RPMI7951 (cell line): ENCODE measurements at regions not wholly inside any gene's neighbourhood (a gene's known extent, or its start where the extent isn't known, plus 50 kb on each side); places are given as distances from the start of the nearest gene placed in this dataset.
A peak's percentile ranks its signal among the peaks of the same experiment; 100 is the strongest.
"Not testable (repeated sequence)": the region's sequence is repeated elsewhere in the genome, so short reads cannot be mapped to it uniquely, and the experiment has no call there.

Experiments
- DNase-seq: peaks from one replicate; pipeline ENCODE4 v3.0.0-alpha.2; 2012; ENCODE audit warnings: low read depth

GRCh38 chr5:12883395-12883794 is 979.1 kb upstream of the CTNND2 start:
- no peak for DNase-seq

DNA sequence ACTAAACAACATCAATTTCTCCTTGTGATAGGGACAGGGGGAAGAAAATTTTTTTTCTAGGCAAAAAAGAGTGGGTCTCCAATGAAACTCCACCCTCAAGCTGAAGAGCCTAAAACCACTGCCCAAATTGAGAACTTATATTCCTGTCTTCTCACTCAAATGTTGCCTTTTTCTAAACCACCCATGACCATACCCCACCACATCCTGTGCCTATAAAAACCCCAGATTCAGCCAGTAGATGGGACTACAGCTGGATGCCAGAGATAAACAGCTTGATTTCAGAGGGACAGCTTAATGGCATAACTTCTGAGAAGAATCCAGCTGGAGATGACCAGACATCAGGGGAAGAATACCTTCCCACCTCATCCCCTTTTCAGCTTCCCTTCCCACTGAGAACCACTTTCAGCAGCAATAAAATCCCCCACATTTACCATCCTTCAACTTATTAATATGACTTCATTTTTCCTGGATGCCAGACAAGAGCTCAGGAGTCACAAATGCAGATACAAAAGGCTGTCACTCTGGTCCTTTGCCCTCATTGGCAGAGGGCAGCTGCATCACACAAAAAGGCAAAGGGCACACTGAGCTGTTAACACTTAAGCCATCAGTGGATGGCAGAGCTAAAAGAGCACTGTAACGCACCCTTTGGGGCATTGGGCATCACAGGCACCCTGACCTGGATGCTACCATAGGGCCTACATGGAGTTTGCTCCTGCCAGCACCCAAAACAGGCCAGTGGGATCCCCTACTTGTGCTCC is 972.5 kb upstream of the CTNND2 start:
- no peak for DNase-seq

DNA sequence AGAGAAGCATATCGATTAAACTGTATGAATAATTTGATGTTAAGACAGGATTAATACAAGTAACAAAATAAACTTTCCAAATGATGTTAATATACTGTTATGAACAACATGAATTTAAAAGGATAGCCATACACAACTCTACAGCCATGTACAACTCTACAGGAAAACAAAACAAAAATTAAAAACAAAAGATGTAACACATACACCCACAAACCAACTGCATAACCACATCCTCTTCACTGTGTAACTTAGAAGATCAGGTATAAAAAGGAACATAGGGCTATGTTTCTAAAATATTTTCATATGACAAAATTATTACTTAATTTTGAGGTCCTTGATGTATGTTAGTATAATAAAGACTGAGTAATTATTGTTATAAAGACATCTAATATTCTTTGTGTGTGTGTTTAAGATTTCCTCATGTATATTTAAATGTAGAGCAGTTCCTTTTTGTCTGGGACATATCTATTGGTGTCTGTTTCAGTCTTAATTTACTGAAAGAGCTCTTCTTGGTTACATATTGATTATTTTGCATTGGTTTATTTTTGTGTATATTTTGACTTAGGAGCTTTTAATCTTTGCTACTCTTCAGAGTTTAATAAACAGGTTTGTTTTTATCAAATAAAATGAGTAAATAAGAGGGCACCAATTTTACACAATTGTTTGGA is 966.8 kb upstream of the CTNND2 start:
- DNase-seq = no peak

DNA sequence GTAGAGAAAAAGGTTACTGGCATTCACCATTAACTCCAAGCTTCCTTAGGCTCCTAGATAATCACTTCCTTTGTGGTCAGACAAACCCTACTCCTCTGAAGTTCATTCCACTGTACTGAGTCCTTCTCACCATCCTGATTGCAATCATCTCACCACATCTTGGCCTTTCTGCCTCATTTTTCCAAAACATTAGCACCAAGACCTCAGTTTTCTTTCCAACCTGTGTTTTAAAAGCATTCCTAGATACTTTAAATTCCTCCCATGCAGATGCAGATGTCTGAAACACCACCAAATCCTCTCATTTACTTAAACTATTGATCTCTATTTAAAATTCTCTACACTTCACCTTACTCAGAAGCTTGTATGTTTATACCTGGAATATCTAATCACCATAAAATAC is 961.3 kb upstream of the CTNND2 start:
- peak; percentile 22 for DNase-seq

DNA sequence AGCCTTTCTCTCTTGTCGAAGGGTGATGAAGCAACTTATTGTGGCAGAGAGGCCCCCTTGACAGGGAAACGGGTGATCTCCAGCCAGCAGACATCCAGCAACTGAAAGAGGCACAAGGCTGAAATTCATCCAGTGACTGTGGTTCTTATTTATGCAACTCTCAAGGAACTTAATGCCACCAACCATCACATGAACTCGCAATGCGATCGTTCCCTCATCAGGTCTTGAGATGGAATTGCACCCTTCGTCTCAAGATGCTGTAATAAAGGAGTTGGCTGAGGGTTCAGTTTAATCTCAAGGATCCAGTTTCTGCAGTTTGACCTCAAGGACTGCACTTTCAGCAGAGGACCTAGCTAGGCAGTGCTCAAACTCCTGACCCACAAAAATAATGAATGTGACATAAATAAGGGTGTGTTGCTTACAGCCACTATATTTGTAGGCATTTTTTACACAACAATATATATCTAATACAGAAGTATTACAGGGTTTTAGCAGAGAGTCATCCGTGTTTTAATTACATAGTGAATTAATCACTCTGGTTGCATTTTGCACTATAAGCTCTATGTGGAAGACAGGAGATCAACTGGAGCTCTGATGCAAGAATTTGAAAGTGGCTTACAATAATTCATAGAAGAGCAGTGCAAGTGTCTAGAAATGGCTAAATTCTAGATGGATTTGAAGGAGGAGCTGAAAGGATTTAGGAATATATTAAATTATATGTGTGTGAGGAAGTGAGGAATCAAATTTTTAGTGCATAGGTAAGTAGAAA is 957.8 kb upstream of the CTNND2 start:
- no peak for DNase-seq

DNA sequence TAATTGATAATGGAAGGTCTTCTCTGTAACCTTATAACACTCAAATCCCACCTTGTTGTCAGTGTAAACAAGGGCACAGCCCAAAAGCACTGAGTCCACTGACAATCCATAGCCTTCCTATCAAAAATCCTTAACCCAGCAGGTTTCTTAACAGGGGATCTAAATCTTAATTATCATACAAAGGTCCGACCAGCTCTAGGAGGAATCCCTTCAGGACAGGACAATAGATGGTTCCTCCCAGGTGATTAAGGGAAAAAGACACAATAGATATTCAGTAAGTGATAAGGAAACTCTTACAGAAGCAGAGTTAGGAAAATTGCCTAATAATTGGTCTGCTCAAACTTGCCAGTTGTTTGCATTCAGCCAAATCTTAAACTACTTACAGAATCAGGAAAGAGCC is 951.9 kb upstream of the CTNND2 start:
- not testable (repeated sequence) for DNase-seq

- DNase-seq = no peak
These were observed 950.1 kb upstream of the CTNND2 start for GRCh38 chr5:12854386-12854785.

GRCh38 chr5:12851761-12852160 is 947.5 kb upstream of the CTNND2 start:
- DNase-seq = no peak

DNA sequence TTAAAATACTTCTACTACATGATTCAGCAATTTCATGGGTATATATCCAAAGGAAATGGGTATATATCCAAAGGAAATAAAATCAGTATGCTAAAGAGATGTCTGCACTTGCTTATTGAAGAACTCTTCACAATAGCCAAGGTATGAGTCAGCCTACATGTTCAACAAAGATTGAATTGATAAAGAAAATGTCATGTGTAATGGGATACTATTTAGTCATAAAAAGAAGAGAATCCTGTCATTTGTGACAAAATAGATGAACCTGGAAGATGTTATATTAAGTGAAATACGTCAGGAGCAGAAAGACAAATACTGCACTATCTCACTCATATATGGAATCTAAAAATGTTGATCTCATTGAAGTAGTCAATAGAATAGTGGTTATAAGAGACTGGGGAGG is 944.5 kb upstream of the CTNND2 start:
- DNase-seq = no peak

DNA sequence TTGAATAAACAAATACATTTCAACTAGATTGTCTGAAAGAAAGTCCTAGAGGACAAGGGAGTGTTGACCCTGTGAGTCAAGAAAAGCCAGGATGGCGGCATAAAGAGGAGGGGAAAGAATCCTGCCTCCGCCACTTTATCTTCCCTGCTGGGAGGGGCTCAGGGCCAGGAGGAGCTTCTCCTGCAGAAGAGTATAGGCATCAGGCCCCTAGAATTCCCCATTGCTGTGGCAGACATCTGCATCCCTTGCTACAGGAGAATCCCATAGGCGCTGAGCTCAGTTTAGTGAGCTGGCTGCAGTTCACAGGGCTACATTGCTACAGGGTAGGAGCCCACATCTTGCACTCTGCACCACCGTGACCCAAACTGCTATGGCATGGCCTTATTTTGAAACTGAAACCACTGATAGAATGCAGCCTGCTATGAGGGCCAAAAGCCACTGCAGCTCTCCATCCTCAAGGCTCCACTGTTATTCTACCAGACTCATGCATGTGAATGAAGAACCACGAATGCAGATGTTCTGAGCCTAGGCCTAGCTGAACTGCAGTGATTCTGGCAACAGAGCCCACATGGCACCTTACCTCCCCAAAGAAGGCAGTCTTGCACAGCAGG is 941.4 kb upstream of the CTNND2 start:
- no peak for DNase-seq

DNA sequence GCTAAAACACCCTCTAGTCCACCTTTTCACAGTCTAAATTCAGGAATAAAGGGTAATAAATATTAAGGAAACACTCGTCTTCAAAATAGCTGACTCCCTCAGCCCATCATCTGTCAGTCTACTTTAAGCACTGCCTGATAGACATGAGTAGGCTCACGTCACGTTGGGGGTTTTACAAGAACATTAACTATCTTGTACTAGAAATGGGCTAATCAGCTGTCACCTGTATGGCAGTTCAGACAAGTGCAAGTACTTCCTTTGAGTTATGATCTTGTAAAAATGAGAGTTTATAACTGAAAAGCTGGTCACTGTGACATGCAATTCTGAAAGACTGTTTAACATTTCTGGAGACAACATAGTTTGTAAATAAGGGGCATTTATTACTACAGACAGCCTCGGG is 936.7 kb upstream of the CTNND2 start:
- DNase-seq = no peak

GRCh38 chr5:12837592-12837991 is 933.3 kb upstream of the CTNND2 start:
- no peak for DNase-seq

DNA sequence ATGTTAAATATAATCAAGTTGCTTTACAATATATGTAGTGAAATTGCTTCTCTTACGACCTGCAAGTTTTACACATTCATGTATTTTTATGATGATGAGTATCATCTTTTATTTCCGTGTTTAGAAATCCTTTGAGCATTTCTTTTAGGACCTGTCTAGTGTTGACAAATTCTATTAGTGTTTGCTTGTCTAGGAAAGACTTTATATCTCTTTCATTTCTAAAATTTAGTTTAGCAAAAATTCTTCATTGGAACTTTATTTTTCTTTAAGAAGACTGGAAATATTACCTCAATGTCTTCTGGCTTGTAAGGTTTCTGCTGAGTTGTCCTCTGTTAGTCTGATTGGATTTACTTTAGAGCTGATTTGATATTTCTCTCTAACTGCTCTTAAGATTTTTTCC is 920.9 kb upstream of the CTNND2 start:
- DNase-seq = no peak

DNA sequence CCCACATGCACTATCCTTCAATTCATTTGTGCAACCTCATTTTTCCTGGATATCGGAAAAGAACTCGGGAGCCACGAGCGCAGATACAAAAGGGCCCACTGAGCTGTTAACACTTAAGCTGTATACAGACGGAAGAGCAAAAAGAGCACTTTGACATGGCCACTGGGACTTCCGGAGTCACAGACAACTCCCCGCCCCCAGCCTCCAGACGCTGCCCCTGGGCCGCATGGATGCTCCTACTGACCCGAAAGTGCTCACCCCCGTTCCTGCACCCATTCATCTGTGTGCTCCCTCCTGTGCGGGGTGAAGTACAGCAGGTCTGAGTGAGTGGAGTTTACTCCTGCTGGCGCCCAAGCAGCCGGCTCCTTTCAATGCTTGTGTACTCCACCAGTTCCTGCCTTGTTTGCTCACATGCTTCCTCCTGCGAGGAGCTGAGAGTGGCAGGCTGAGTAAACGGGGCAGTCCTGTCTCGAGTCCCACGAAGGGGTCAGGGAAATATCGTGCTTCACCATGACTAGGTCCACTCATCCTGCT is 901.0 kb upstream of the CTNND2 start:
- no peak for DNase-seq

GRCh38 chr5:12799165-12799564 is 894.9 kb upstream of the CTNND2 start:
- no peak for DNase-seq

- no peak for DNase-seq
These were observed 891.1 kb upstream of the CTNND2 start for GRCh38 chr5:12795333-12795663.

- DNase-seq = no peak
These were observed 890.5 kb upstream of the CTNND2 start for GRCh38 chr5:12794476-12795332.

DNA sequence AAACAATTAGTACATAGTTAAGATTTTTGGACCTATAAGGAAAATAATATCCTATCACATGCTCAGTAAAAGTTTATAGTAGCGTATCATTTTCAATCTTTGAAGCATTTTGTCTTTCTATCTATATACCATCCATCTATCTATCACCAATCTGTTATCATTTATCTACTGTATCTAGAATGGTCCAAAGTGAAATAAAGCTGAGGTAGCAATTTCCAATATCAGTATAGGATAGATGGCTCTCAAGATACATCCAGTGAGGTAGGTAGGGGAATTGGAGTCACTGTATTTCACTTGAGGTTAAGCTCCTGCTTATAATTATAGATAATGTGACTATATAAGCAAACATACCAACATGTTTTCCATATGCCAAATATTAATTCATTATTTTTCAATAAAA is 889.1 kb upstream of the CTNND2 start:
- DNase-seq = no peak

DNA sequence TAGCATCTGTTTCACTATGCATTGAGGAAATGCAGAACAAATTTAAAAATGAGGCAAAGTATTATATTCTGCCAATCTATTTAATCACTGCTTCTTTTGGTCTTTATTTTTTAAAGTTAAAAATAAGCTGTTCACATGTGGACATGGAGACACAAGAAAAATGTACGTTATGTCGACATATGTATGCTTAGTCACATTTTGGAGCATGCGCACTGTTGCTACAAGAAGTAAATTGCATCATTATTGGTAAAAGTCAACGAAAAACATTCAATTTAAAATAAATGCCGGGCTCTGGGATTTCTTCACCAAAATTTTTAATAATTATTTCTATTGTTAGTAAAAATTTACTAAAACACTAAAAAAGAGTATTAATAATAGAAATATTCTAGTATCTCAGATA is 876.3 kb upstream of the CTNND2 start:
- no peak for DNase-seq

DNA sequence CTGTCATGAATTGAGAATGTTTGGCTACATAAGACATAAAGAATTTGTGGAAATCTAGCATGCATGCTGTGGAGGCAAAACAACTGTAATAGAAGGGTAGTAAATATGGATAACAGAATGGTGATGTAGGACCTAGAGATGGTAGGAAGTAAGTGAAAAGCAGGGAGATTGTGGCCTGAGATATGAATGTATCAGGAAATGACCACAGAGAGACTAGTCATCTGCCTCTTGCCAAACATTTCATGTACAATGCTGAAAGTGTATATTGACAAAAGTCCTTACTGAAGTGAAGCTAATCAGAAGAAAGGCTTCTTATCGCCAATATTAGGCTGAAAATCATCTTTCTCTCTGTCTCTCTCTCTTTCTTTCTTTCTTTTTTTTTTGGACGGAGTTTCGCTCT is 873.1 kb upstream of the CTNND2 start:
- peak; percentile 26 for DNase-seq

GRCh38 chr5:12772276-12772675 is 868.0 kb upstream of the CTNND2 start:
- DNase-seq = peak; percentile 9
